Ascending aorta (tissue), 2 donors: ENCODE measurements at regions not wholly inside any gene's neighbourhood (a gene's known extent, or its start where the extent isn't known, plus 50 kb on each side); places are given as distances from the start of the nearest gene placed in this dataset.

ENCODE experiments used
- DNase-seq, 2 donors: peaks; one replicate each; pipeline ENCODE4 v3.0.0-alpha.2; 2019; ENCODE audit warnings: low spot score in 2 of 2
- H3K27ac ChIP-seq, 2 donors: fragments of 200-600 bp; sonication (generic); one replicate each; pipeline ENCODE4 v1.5.1; 2016 to 2017; ENCODE audit warnings: mild to moderate bottlenecking in 1 of 2
- H3K27me3 ChIP-seq: fragments of 200-600 bp; sonication (generic); one replicate; pipeline ENCODE4 v1.5.1; 2017
- H3K36me3 ChIP-seq, 2 donors: fragments of 200-600 bp; sonication (generic); one replicate each; pipeline ENCODE4 v1.5.1; 2016
- H3K4me1 ChIP-seq, 2 donors: fragments of 200-600 bp; sonication (generic); one replicate each; pipeline ENCODE4 v1.5.1; 2016 to 2017; ENCODE audit warnings: mild to moderate bottlenecking in 1 of 2
- H3K4me3 ChIP-seq, 2 donors: fragments of 200-600 bp; sonication (generic); one replicate each; pipeline ENCODE4 v1.5.1; 2016 to 2017; ENCODE audit warnings: mild to moderate bottlenecking in 1 of 2
- H3K9me3 ChIP-seq, 2 donors: fragments of 200-600 bp; sonication (generic); one replicate each; pipeline ENCODE4 v1.5.1; 2016
- intact Hi-C: fragments of 100-400 bp; cut with DNase I; formaldehyde crosslinking; loops from one replicate; pipeline ENCODE4 v1.15.1; 2023
- TF ChIP-seq, protein P1 (sequence below), 3 experiments: fragments of 200-600 bp in 2 of 3; fragments of 450-650 bp in 1 of 3; sonication (generic) in 2 of 3; IDR thresholded peaks; one replicate each; pipeline ENCODE4 v1.5.1; 2016 to 2019; ENCODE audit warnings: antibody characterized with exemption in 3 of 3, mild to moderate bottlenecking in 1 of 3, moderate library complexity in 1 of 3

DNA sequence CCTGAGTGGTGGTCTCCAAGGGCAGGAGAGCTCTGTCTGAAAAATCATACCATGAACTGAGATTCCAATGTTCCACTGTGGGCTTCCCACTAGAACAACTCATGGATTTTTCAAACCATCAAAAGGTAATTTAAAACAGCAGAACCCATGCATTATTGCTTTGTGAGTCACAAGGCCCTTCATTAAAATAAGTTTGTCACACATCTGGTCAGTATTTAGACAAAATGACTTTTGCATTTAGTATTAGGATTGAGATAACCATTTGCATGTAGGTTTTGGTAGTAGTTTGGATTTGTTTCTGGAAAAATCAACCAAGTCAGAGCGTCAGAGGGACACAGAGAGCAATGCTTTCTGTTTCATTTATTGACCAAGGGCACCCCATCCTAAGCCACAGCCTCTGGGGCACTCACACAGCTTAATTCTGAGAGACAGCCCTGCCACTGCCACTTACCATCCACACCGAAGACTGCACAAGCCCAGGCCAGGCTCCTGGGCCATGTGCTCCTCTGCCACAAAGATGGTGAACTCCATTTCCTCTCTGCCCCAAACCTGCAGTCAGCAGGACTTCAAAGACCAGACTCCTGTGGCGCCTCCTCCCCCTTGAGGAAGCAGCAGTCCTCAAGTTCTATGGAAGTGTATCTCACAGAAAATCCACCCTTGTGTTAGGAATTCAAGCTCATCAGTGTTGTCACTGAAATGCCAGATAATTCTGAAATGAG is 132.6 kb upstream of the DUSP10 start:
- Histone ChIP-seq H3K4me3 (no peak overlapping the region), H3K27me3 (no peaks in the 10 kb centered on the region), H3K36me3 (no peaks in the 10 kb centered on the region), H3K27ac (no peak overlapping the region), H3K4me1 (no peaks in the 10 kb centered on the region), H3K9me3 (no peaks in the 10 kb centered on the region)
- intact Hi-C loops = no loop called here
- TF ChIP-seq, protein P1, sequence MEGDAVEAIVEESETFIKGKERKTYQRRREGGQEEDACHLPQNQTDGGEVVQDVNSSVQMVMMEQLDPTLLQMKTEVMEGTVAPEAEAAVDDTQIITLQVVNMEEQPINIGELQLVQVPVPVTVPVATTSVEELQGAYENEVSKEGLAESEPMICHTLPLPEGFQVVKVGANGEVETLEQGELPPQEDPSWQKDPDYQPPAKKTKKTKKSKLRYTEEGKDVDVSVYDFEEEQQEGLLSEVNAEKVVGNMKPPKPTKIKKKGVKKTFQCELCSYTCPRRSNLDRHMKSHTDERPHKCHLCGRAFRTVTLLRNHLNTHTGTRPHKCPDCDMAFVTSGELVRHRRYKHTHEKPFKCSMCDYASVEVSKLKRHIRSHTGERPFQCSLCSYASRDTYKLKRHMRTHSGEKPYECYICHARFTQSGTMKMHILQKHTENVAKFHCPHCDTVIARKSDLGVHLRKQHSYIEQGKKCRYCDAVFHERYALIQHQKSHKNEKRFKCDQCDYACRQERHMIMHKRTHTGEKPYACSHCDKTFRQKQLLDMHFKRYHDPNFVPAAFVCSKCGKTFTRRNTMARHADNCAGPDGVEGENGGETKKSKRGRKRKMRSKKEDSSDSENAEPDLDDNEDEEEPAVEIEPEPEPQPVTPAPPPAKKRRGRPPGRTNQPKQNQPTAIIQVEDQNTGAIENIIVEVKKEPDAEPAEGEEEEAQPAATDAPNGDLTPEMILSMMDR (IDR thresholded peaks at IDR 0.05) = no peak
- DNase-seq = no peak

DNA sequence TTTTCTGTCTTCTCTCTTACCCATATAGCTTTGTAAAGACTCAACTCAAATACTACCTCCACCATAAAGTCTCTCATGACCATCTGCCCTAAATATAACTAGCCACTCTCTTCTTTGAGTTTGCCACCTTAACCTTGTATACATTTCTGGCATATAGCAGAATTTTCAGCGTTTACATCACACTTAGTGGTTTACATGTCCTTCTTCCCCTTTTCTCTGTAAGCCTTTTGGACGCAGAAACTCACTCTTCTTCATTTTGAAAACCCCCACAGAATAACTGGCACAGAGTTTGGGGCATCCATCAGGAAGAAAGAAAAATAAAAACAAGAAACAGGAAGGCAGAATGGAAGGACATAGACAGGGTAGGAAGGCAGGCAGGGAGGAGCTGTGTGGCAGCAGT is 131.8 kb upstream of the DUSP10 start:
- no peaks in the 10 kb centered on the region for H3K36me3 ChIP-seq
- no peaks in the 10 kb centered on the region for H3K27me3 ChIP-seq
- no peaks in the 10 kb centered on the region for H3K9me3 ChIP-seq
- no peak overlapping the region for H3K27ac ChIP-seq
- no peak for DNase-seq
- H3K4me1 ChIP-seq = no peaks in the 10 kb centered on the region
- no peak overlapping the region for H3K4me3 ChIP-seq
- intact Hi-C loops = no loop called here
- TF ChIP-seq, protein P1 (IDR thresholded peaks at IDR 0.05) = no peak

DNA sequence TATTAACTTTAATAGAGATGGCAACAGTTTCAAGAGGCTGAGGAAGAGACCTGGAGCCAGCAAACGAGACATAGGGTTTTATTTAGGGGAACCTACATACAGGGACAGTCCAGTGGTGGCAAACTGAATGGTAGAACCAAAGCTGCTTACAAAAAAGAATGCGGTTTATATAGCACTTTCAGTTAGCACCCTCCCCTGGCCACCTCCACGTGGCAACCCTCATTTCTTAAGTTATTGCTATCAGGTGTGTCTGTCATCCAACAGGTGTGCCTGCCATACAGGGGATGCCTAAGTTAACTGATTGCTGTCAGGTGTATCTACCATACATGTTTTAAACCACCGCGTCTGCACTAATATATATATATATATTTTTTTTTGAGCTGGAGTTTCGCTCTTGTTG is 129.2 kb upstream of the DUSP10 start:
- DNase-seq = no peak
- no peaks in the 10 kb centered on the region for H3K27me3 ChIP-seq
- H3K4me1 ChIP-seq = no peaks in the 10 kb centered on the region
- H3K27ac ChIP-seq = no peak overlapping the region
- no peaks in the 10 kb centered on the region for H3K36me3 ChIP-seq
- intact Hi-C loops = no loop called here
- TF ChIP-seq, protein P1 (IDR thresholded peaks at IDR 0.05) = no peak
- no peak overlapping the region for H3K4me3 ChIP-seq
- no peaks in the 10 kb centered on the region for H3K9me3 ChIP-seq

DNA sequence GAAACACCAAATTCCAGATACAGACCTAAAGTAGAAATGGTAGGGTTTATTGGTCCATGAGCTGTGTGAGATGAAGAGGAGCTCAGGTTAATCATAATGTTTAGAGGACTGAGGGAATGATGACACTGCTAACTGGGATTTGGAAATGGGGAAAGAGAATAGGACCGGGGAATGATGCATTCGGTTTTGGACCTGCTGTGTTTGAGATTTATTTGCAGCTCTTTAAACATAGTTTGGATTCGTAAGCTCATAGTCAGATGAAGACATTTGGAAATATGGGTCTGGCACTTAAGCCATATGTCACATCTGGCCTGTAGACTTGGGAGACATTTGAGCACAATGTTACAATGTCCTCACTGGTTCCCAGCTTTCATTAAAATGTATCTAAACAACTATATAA is 127.9 kb upstream of the DUSP10 start:
- no peak for DNase-seq
- no peaks in the 10 kb centered on the region for H3K36me3 ChIP-seq
- no peak overlapping the region for H3K27ac ChIP-seq
- H3K4me1 ChIP-seq = no peaks in the 10 kb centered on the region
- H3K9me3 ChIP-seq = no peaks in the 10 kb centered on the region
- intact Hi-C loops = no loop called here
- TF ChIP-seq, protein P1 (IDR thresholded peaks at IDR 0.05) = no peak
- no peaks in the 10 kb centered on the region for H3K27me3 ChIP-seq
- no peak overlapping the region for H3K4me3 ChIP-seq

DNA sequence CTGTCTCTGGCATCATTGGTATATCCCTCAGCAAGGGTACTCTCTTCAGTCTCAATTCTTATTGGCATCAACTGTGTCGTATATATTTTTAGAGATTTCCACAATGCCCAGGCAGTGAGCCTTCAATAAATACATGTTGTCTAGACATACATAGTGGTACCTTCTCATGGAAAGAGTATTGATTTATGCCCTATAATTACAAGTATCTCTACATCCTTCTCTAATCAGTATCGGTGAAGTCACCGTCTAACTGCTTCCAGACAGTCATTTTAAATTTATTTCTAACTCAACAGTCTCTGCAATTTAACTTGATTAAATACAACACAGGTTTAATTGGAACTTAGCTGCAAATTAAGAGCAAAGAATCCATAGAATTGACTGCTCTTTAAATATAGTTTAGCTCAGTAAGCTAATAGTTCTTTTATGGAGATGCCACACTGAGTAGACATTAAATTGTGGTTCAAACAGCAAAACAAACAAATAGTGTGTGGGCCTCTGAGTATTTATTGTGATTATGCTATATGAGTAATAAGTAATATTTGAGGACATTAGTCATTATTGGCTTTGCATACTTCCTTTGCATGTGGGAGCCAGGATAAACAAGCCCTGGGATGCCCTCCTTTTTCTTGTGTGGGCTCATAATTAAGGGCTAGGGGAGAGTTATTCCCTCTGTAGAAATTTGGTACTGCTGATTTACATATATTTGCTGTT is 126.9 kb upstream of the DUSP10 start:
- no peaks in the 10 kb centered on the region for H3K36me3 ChIP-seq
- no peaks in the 10 kb centered on the region for H3K27me3 ChIP-seq
- no peaks in the 10 kb centered on the region for H3K4me1 ChIP-seq
- no peaks in the 10 kb centered on the region for H3K9me3 ChIP-seq
- no peak for DNase-seq
- TF ChIP-seq, protein P1 (IDR thresholded peaks at IDR 0.05) = no peak
- intact Hi-C loops = no loop called here
- no peak overlapping the region for H3K4me3 ChIP-seq
- no peak overlapping the region for H3K27ac ChIP-seq
